ENCODE measurements at regions not wholly inside any gene's neighbourhood (a gene's known extent, or its start where the extent isn't known, plus 50 kb on each side); places are given as distances from the start of the nearest gene placed in this dataset.

- Histone ChIP-seq H4K8ac (ENCODE audit: low read depth in 2 of 2, low read length in 2 of 2) (no peak overlapping the region), H3K9me1 (ENCODE audit: insufficient read depth, low read length) (no peaks in the 10 kb centered on the region), H2AFZ (replicated peaks; ENCODE audit: low read length, poor library complexity) (no peak overlapping the region), H3K56ac (ENCODE audit: extremely low read depth, insufficient read depth, low read length) (no peak overlapping the region), H3K79me1 (ENCODE audit: low read depth in 1 of 2, low read length in 2 of 2) (no peaks in the 10 kb centered on the region), H3K27me3 (ENCODE audit: control insufficient read depth, insufficient read depth, low read length) (no peaks in the 10 kb centered on the region; the same call in 1 of the 2 replicates), H3K4me3 (ENCODE audit: insufficient read depth, low read depth, low read length) (no peak overlapping the region), H3K36me3 (ENCODE audit: control insufficient read depth, insufficient read depth, low read length) (no peaks in the 10 kb centered on the region), H3K9me3 (ENCODE audit: control insufficient read depth, insufficient read depth, low read length) (no peaks in the 10 kb centered on the region), H3K9ac (ENCODE audit: low read depth, low read length) (no peak overlapping the region), H2AK5ac (ENCODE audit: low read depth, low read length) (no peak overlapping the region), H2BK5ac (ENCODE audit: low read depth, low read length, poor library complexity, severe bottlenecking) (no peak overlapping the region), H2BK120ac (ENCODE audit: low read depth, low read length) (no peak overlapping the region), H3K23ac (ENCODE audit: low read depth, low read length) (no peak overlapping the region), H3K4me2 (ENCODE audit: low read depth, low read length) (no peak overlapping the region), H3K14ac (replicated peaks; ENCODE audit: low read depth, low read length) (no peak overlapping the region), H3K18ac (ENCODE audit: low read depth, low read length) (no peak overlapping the region), H4K20me1 (ENCODE audit: insufficient read depth, low read length) (no peaks in the 10 kb centered on the region), H2BK20ac (ENCODE audit: low read depth, low read length) (no peak overlapping the region), H4K5ac (ENCODE audit: low read depth, low read length) (no peak overlapping the region), H3K27ac (ENCODE audit: insufficient read depth, low read length) (no peak overlapping the region), H4K91ac (ENCODE audit: insufficient read depth, low read depth, low read length) (no peak overlapping the region), H3K4ac (ENCODE audit: low read depth, low read length) (no peak overlapping the region), H2AK9ac (replicated peaks; ENCODE audit: low read depth, low read length, poor library complexity) (no peak overlapping the region), H2BK15ac (ENCODE audit: low read depth, low read length) (no peak overlapping the region), H3K4me1 (ENCODE audit: control insufficient read depth, insufficient read depth, low read length) (no peaks in the 10 kb centered on the region)
- intact Hi-C loops (cut with micrococcal nuclease): no loop called here
- dilution Hi-C loops (cut with HindIII; ENCODE audit: low sequenced_read_pairs, unreplicated experiment): no loop called here
- DNase-seq: no peak
- BruUV-seq (replicated peaks): no TSS peak
- no peak for ATAC-seq (ENCODE audit: low read depth)
- ChIA-PET CTCF (no interaction called here), POLR2A (ENCODE audit: unreplicated experiment) (no interaction called here)
- in situ Hi-C loops (cut with MboI; ENCODE audit: low sequenced_read_pairs): no loop called here
- no CpG with 5 or more reads among the region's 1 CpG for WGBS, 2 experiments (ENCODE audit: extremely low coverage in 2 of 2, insufficient read length in 1 of 2)
- TF ChIP-seq USF2 (IDR thresholded peaks at IDR 0.05; ENCODE audit: low read depth, low read length) (no peak), RCOR1 (IDR thresholded peaks at IDR 0.05; ENCODE audit: insufficient replicate concordance, low read length) (no peak), RFX5 (IDR thresholded peaks at IDR 0.05; ENCODE audit: low read depth, low read length) (no peak), BHLHE40 (IDR thresholded peaks at IDR 0.05; ENCODE audit: low read depth, low read length) (no peak), MAFK (IDR thresholded peaks at IDR 0.05; ENCODE audit: low read depth, low read length) (no peak), MXI1 (IDR thresholded peaks at IDR 0.05; ENCODE audit: borderline replicate concordance, low read depth, low read length) (no peak), ELK1 (IDR thresholded peaks at IDR 0.05; ENCODE audit: borderline replicate concordance, low read depth, low read length) (no peak), RAD21 (IDR thresholded peaks at IDR 0.05; ENCODE audit: low read length) (no peak)
These were observed 168.5 kb downstream of the CAPZA3 start for GRCh38 chr12:18906395-18906794.

Data from IMR-90 (cell line).